ENCODE measurements at regions not wholly inside any gene's neighbourhood (a gene's known extent, or its start where the extent isn't known, plus 50 kb on each side); places are given as distances from the start of the nearest gene placed in this dataset.

DNA sequence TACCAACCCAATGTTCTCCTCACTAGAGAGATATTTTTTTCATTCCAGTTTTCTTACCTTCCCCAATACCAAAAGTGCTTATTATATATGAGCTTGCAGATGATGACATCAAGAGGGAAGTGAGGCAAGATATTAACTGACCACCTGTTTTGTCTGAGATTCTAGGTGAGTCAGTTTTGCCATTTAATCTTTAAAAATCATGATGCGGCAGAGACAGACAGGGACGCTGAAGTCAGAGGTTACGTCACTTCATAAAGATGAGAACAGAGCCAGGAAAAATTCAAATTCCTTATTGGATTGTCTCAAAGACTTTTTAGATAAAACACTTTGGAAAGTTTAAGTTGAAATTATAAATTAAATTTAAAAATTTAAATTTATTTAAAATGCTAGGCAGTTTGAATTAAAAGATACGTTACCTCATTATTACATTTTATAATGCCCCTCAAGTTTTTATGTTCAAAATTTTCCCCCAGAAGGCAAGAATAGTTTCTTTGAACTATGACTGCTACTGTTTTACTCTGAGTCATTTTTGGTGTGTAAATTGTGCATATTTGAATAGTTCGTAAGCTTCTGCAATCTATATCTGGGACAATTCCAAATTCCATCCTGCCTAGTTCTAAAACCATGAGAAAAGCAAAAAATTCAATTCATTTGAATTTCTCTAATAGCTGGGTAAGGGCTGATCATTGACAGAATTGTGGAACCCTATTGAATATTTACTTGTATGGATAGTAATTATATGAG, 839.6 kb upstream of the GOT2 start:
- 83 to 88% methylated on average over 5 of the region's 5 CpGs for WGBS, 2 donors (ENCODE audit: low coverage in 1 of 2)
- no peak overlapping the region for H3K27ac ChIP-seq
- H3K9me3 ChIP-seq, result no peaks in the 10 kb centered on the region
- H3K36me3 ChIP-seq, result no peaks in the 10 kb centered on the region
- DNase-seq, result no peak
- in situ Hi-C loops (cut with MboI; ENCODE audit: low pct_ligation_motif_present in 1 of 4, low pct_unique_long_range_greater_than_20kb in 1 of 4, low sequenced_read_pairs in 3 of 4), result no loop called here
- H3K4me3 ChIP-seq, result no peak overlapping the region
- intact Hi-C loops (cut with DNase I; ENCODE audit: low total_unique reads), result no loop called here
- no peak for TF ChIP-seq POLR2A (IDR thresholded peaks at IDR 0.05)
- TF ChIP-seq, protein P1, sequence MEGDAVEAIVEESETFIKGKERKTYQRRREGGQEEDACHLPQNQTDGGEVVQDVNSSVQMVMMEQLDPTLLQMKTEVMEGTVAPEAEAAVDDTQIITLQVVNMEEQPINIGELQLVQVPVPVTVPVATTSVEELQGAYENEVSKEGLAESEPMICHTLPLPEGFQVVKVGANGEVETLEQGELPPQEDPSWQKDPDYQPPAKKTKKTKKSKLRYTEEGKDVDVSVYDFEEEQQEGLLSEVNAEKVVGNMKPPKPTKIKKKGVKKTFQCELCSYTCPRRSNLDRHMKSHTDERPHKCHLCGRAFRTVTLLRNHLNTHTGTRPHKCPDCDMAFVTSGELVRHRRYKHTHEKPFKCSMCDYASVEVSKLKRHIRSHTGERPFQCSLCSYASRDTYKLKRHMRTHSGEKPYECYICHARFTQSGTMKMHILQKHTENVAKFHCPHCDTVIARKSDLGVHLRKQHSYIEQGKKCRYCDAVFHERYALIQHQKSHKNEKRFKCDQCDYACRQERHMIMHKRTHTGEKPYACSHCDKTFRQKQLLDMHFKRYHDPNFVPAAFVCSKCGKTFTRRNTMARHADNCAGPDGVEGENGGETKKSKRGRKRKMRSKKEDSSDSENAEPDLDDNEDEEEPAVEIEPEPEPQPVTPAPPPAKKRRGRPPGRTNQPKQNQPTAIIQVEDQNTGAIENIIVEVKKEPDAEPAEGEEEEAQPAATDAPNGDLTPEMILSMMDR (IDR thresholded peaks at IDR 0.05), result no peak
- TF ChIP-seq POLR2AphosphoS5 (IDR thresholded peaks at IDR 0.05), result no peak
- no peak for TF ChIP-seq EP300 (IDR thresholded peaks at IDR 0.05; ENCODE audit: low read depth)
- H3K4me1 ChIP-seq, result no peaks in the 10 kb centered on the region
- no peaks in the 10 kb centered on the region for H3K27me3 ChIP-seq

DNA sequence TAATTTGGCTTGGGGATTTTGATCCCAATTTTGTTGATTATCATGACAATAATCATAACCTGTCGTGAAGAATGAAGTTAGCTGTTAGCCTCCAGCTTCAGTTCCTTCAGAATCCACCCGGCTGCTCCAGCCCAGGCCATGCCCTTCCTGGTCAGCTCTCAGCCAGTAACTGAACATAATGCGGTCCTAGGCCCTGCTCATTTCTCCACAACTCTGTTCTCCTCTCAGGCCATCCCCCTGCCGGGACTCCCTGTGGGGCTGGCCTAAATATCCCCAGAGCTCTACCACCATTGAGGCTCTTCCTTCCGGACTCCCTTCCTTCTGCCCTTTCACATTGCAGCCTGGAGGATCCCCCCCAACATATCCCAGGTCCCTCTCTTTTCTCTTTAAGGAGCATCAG, 833.4 kb upstream of the GOT2 start:
- Histone ChIP-seq H3K27me3 (no peaks in the 10 kb centered on the region), H3K27ac (no peak overlapping the region), H3K4me1 (no peaks in the 10 kb centered on the region), H3K36me3 (no peaks in the 10 kb centered on the region), H3K9me3 (no peaks in the 10 kb centered on the region), H3K4me3 (no peak overlapping the region)
- in situ Hi-C loops (cut with MboI; ENCODE audit: low pct_ligation_motif_present in 1 of 4, low pct_unique_long_range_greater_than_20kb in 1 of 4, low sequenced_read_pairs in 3 of 4) (no loop called here), intact Hi-C loops (cut with DNase I; ENCODE audit: low total_unique reads) (no loop called here)
- 88 to 89% methylated on average over 4 to 5 of the region's 5 CpGs for WGBS, 2 donors (ENCODE audit: low coverage in 1 of 2)
- TF ChIP-seq POLR2A (IDR thresholded peaks at IDR 0.05), result no peak
- TF ChIP-seq POLR2AphosphoS5 (IDR thresholded peaks at IDR 0.05), result no peak
- TF ChIP-seq EP300 (IDR thresholded peaks at IDR 0.05; ENCODE audit: low read depth), result no peak
- TF ChIP-seq, protein P1 (IDR thresholded peaks at IDR 0.05), result no peak
- no peak for DNase-seq

DNA sequence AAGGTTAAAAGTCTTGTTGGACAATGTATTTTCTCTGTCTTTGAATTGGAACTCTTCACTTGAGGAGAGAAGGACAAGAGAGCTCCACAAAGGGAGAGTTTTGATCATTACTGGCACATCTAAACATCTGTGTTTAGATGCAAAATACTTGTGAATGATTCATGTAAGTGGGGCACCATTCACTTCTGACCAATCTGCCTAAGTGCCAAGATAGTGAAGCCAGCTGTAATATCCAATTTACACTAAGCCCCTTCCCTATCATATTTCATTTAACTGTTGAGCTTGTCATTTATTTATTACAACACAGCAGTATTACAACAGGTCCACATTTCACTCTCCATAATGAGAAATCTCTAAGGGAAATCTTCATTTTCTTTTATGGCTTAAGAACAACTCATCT, 832.3 kb upstream of the GOT2 start:
- H3K27ac ChIP-seq, result no peak overlapping the region
- H3K4me1 ChIP-seq, result no peaks in the 10 kb centered on the region
- no peaks in the 10 kb centered on the region for H3K36me3 ChIP-seq
- no peaks in the 10 kb centered on the region for H3K9me3 ChIP-seq
- no peak overlapping the region for H3K4me3 ChIP-seq
- DNase-seq, result no peak
- intact Hi-C loops (cut with DNase I; ENCODE audit: low total_unique reads), result no loop called here
- TF ChIP-seq EP300 (IDR thresholded peaks at IDR 0.05; ENCODE audit: low read depth) (no peak), POLR2A (IDR thresholded peaks at IDR 0.05) (no peak), POLR2AphosphoS5 (IDR thresholded peaks at IDR 0.05) (no peak)
- TF ChIP-seq, protein P1 (IDR thresholded peaks at IDR 0.05), result no peak
- in situ Hi-C loops (cut with MboI; ENCODE audit: low pct_ligation_motif_present in 1 of 4, low pct_unique_long_range_greater_than_20kb in 1 of 4, low sequenced_read_pairs in 3 of 4), result no loop called here
- H3K27me3 ChIP-seq, result no peaks in the 10 kb centered on the region

DNA sequence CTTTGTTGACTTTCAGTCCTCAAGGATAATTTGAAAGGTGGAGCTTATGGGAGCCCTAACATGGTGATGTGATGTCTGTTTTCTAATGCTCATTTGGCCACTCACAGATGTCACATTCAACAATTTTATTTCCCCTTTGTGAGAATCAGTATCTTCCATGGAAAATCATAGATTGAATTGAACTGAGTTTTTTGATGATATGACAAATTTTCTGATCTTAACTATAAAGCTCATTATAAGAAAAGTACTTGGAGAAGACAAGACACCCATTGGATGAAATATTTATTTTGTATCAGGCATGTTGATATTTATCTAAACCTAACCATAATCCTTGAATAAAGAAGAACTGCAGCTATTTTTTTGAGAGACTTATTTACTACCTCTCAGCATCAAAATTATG, 824.6 kb upstream of the GOT2 start:
- intact Hi-C loops (cut with DNase I; ENCODE audit: low total_unique reads) (loop anchor here (10.0 kb wide), 1 partner anchor 1716 kb away; no protein-coding TSS in a partner anchor), in situ Hi-C loops (cut with MboI; ENCODE audit: low pct_ligation_motif_present in 1 of 4, low pct_unique_long_range_greater_than_20kb in 1 of 4, low sequenced_read_pairs in 3 of 4) (no loop called here)

DNA sequence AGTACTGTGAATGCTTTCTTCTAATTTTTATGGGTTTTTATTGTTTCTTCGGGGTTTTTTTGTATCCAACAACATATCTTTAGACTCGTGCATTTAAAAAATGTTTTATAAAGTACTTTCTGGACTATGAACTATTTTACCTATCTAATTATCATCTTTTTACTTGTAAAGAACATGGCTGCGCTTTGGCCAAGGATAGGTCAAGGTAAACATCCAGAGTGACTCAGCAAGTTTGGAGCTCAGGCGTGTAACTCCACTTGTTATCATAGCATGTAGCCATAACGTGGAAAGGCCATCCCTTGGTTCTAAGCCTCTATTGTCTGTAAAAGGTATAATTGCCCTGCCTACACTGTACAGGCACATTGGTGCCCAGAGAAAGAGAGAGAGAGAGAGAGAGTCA, 818.0 kb upstream of the GOT2 start:
- H3K9me3 ChIP-seq, result no peaks in the 10 kb centered on the region
- WGBS, 2 donors (ENCODE audit: low coverage in 1 of 2), result 56 to 65% methylated on average over 4 to 5 of the region's 5 CpGs
- no peak overlapping the region for H3K4me3 ChIP-seq
- H3K36me3 ChIP-seq, result no peaks in the 10 kb centered on the region
- TF ChIP-seq POLR2AphosphoS5 (IDR thresholded peaks at IDR 0.05), result no peak
- TF ChIP-seq, protein P1 (IDR thresholded peaks at IDR 0.05), result no peak
- no peak for TF ChIP-seq EP300 (IDR thresholded peaks at IDR 0.05; ENCODE audit: low read depth)
- no peak for TF ChIP-seq POLR2A (IDR thresholded peaks at IDR 0.05)
- H3K27me3 ChIP-seq, result no peaks in the 10 kb centered on the region
- no peak overlapping the region for H3K27ac ChIP-seq
- in situ Hi-C loops (cut with MboI; ENCODE audit: low pct_ligation_motif_present in 1 of 4, low pct_unique_long_range_greater_than_20kb in 1 of 4, low sequenced_read_pairs in 3 of 4), result no loop called here
- intact Hi-C loops (cut with DNase I; ENCODE audit: low total_unique reads), result loop anchor here (10.0 kb wide), 1 partner anchor 1723 kb away; no protein-coding TSS in a partner anchor
- DNase-seq, result no peak
- no peaks in the 10 kb centered on the region for H3K4me1 ChIP-seq

More for the DNA sequence above, 824.6 kb upstream of the GOT2 start:
- no peaks in the 10 kb centered on the region for H3K4me1 ChIP-seq
- no peaks in the 10 kb centered on the region for H3K9me3 ChIP-seq
- H3K27me3 ChIP-seq, result no peaks in the 10 kb centered on the region
- H3K27ac ChIP-seq, result no peak overlapping the region
- no peaks in the 10 kb centered on the region for H3K36me3 ChIP-seq
- DNase-seq, result no peak
- no peak for TF ChIP-seq EP300 (IDR thresholded peaks at IDR 0.05; ENCODE audit: low read depth)
- TF ChIP-seq POLR2A (IDR thresholded peaks at IDR 0.05), result no peak
- no peak for TF ChIP-seq POLR2AphosphoS5 (IDR thresholded peaks at IDR 0.05)
- no peak overlapping the region for H3K4me3 ChIP-seq
